Hematopoietic multipotent progenitor cell treated with erythropoietin and hydrocortisone succinate and interleukin-3 and kit ligand, for 4 days (in vitro differentiated cells): ENCODE measurements at regions not wholly inside any gene's neighbourhood (a gene's known extent, or its start where the extent isn't known, plus 50 kb on each side); places are given as distances from the start of the nearest gene placed in this dataset.

Source experiments
- DNase-seq: peaks from one replicate; pipeline ENCODE4 v3.0.0-alpha.2; 2015

- no peak for DNase-seq
These were observed 1611.5 kb upstream of the TMEFF2 start for GRCh38 chr2:193806088-193806774.

GRCh38 chr2:193796847-193797246 lies 1602.1 kb upstream of the TMEFF2 start:
- DNase-seq: no peak

- no peak for DNase-seq
These were observed 1599.2 kb upstream of the TMEFF2 start for GRCh38 chr2:193793914-193794313.

- DNase-seq: no peak
These were observed 1588.9 kb upstream of the TMEFF2 start for GRCh38 chr2:193783681-193784080.

- DNase-seq: no peak
These were observed 1583.6 kb upstream of the TMEFF2 start for GRCh38 chr2:193778293-193778692.

GRCh38 chr2:193776988-193777387 lies 1582.3 kb upstream of the TMEFF2 start:
- DNase-seq: no peak

- DNase-seq: no peak
These were observed 1579.4 kb upstream of the TMEFF2 start for GRCh38 chr2:193774166-193774565.

GRCh38 chr2:193751299-193751698 lies 1556.6 kb upstream of the TMEFF2 start:
- no peak for DNase-seq

GRCh38 chr2:193749485-193749884 lies 1554.8 kb upstream of the TMEFF2 start:
- DNase-seq: no peak

- no peak for DNase-seq
These were observed 1548.4 kb upstream of the TMEFF2 start for GRCh38 chr2:193743089-193743488.

- no peak for DNase-seq
These were observed 1544.2 kb upstream of the TMEFF2 start for GRCh38 chr2:193738892-193739291.

GRCh38 chr2:193712912-193713311 lies 1518.2 kb upstream of the TMEFF2 start:
- DNase-seq: no peak

- DNase-seq: no peak
These were observed 1508.7 kb upstream of the TMEFF2 start for GRCh38 chr2:193703411-193703810.

GRCh38 chr2:193701484-193701883 lies 1506.8 kb upstream of the TMEFF2 start:
- no peak for DNase-seq

- peak; percentile 42 for DNase-seq
These were observed 1500.6 kb upstream of the TMEFF2 start for GRCh38 chr2:193695367-193695766.

GRCh38 chr2:193693758-193694157 lies 1499.0 kb upstream of the TMEFF2 start:
- DNase-seq: no peak

- no peak for DNase-seq
These were observed 1495.8 kb upstream of the TMEFF2 start for GRCh38 chr2:193690572-193690971.

- no peak for DNase-seq
These were observed 1492.5 kb upstream of the TMEFF2 start for GRCh38 chr2:193687195-193687594.

GRCh38 chr2:193679847-193680246 lies 1485.1 kb upstream of the TMEFF2 start:
- no peak for DNase-seq

GRCh38 chr2:193670478-193670877 lies 1475.7 kb upstream of the TMEFF2 start:
- DNase-seq: no peak

GRCh38 chr2:193668557-193669323 lies 1474.0 kb upstream of the TMEFF2 start:
- no peak for DNase-seq

GRCh38 chr2:193627927-193628272 lies 1433.2 kb upstream of the TMEFF2 start:
- no peak for DNase-seq

- no peak for DNase-seq
These were observed 1432.6 kb upstream of the TMEFF2 start for GRCh38 chr2:193627187-193627926.

GRCh38 chr2:193608451-193608850 lies 1413.7 kb upstream of the TMEFF2 start:
- DNase-seq: no peak
